Natural killer cell (primary cell): ENCODE measurements at regions not wholly inside any gene's neighbourhood (a gene's known extent, or its start where the extent isn't known, plus 50 kb on each side); places are given as distances from the start of the nearest gene placed in this dataset.

Source experiments
- ATAC-seq, 3 donors: fragments of 150-1000 bp in 2 of 3; fragments of 200-7000 bp in 1 of 3; cut with Tn5 transposase; 1 replicate in 1 of 3; 2 replicates in 2 of 3; pipeline ENCODE4 v1.10.0; 2021; ENCODE audit warnings: mild to moderate bottlenecking in 2 of 3, moderate library complexity in 2 of 3
- DNase-seq, 2 donors: peaks; one replicate each; pipeline versions ENCODE4 v3.0.0 to v3.0.0-alpha.2; 2013 to 2021; ENCODE audit warnings: mixed read lengths in 1 of 2
- H3K27ac ChIP-seq: one replicate; pipeline ENCODE4 v1.5.1; 2013; ENCODE audit warnings: mild to moderate bottlenecking, low read length
- H3K27me3 ChIP-seq: one replicate; pipeline ENCODE4 v1.6.1; 2013; ENCODE audit warnings: low read length; ENCODE audit not compliant: control insufficient read depth, insufficient read depth
- H3K36me3 ChIP-seq: one replicate; pipeline ENCODE4 v1.6.1; 2013; ENCODE audit warnings: low read length; ENCODE audit not compliant: control insufficient read depth, insufficient read depth
- H3K4me1 ChIP-seq: one replicate; pipeline ENCODE4 v1.6.1; 2013; ENCODE audit warnings: low read length; ENCODE audit not compliant: control insufficient read depth, insufficient read depth
- H3K4me3 ChIP-seq: one replicate; pipeline ENCODE4 v1.5.1; 2013; ENCODE audit warnings: low read length
- H3K9me3 ChIP-seq: one replicate; pipeline ENCODE4 v1.6.1; 2013; ENCODE audit warnings: low read length; ENCODE audit not compliant: control insufficient read depth, insufficient read depth
- H3K27ac Mint-ChIP-seq, 2 donors: one replicate each; pipeline ENCODE4 v1.8.0; 2022; ENCODE audit warnings: mild to moderate bottlenecking in 2 of 2, mixed read lengths in 2 of 2, moderate library complexity in 1 of 2
- H3K27me3 Mint-ChIP-seq, 2 donors: one replicate each; pipeline ENCODE4 v1.8.0; 2022; ENCODE audit warnings: low read depth in 2 of 2, mixed read lengths in 2 of 2
- H3K36me3 Mint-ChIP-seq: one replicate; pipeline ENCODE4 v1.8.0; 2022; ENCODE audit warnings: mixed read lengths
- H3K4me1 Mint-ChIP-seq, 2 donors: one replicate each; pipeline ENCODE4 v1.8.0; 2022; ENCODE audit warnings: mixed read lengths in 2 of 2
- H3K4me3 Mint-ChIP-seq: one replicate; pipeline ENCODE4 v1.8.0; 2022; ENCODE audit warnings: mild to moderate bottlenecking, moderate library complexity, mixed read lengths
- H3K9me3 Mint-ChIP-seq, 2 donors: one replicate each; pipeline ENCODE4 v1.8.0; 2022; ENCODE audit warnings: mixed read lengths in 2 of 2
- WGBS: methylation state at CpG from one replicate; pipeline ENCODE4 v1.1.7; 2013; ENCODE audit warnings: missing lambda C conversion rate; ENCODE audit not compliant: insufficient coverage; 5-methylcytosine and 5-hydroxymethylcytosine counted together
- intact Hi-C: fragments of 100-400 bp; cut with micrococcal nuclease; formaldehyde crosslinking; loops from one replicate; pipeline ENCODE4 v1.14.2; 2022
- TF ChIP-seq, protein P1 (sequence below): fragments of 200-600 bp; IDR thresholded peaks from one replicate; pipeline ENCODE4 v1.8.0; 2022; ENCODE audit warnings: antibody characterized with exemption

DNA sequence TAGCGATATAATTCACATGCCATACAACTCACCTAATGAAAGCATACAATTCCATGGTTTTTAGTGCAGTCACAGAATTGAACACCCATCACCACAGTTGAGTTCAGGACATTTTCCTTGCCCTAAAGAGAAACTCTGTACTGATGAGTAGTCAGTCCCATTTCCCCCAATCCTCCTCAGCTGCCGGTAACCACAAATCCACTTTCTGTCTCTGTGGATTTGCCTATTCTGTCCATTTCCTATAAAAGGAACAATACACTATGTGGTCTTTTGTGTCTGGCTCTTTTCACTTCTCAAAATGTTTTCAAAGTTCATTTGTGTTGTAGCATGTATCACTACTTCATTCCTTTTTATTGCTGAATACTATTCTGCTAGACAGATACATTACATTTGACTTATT lies 67.9 kb upstream of the TGM3 start:
- intact Hi-C loops = no loop called here
- no peaks in the 10 kb centered on the region for H3K9me3 ChIP-seq
- H3K4me1 ChIP-seq = no peaks in the 10 kb centered on the region
- no peak overlapping the region for H3K27ac ChIP-seq
- WGBS = 100% methylated on average over 2 of the region's 2 CpGs
- Mint-ChIP-seq H3K36me3 (no peaks in the 10 kb centered on the region), H3K27ac (no peak overlapping the region), H3K9me3 (no peaks in the 10 kb centered on the region), H3K27me3 (peaks cover 9 to 26% of the 10 kb centered on the region in 2 donors), H3K4me3 (no peak overlapping the region), H3K4me1 (no peaks in the 10 kb centered on the region)
- no peaks in the 10 kb centered on the region for H3K36me3 ChIP-seq
- ATAC-seq = no peak
- TF ChIP-seq, protein P1, sequence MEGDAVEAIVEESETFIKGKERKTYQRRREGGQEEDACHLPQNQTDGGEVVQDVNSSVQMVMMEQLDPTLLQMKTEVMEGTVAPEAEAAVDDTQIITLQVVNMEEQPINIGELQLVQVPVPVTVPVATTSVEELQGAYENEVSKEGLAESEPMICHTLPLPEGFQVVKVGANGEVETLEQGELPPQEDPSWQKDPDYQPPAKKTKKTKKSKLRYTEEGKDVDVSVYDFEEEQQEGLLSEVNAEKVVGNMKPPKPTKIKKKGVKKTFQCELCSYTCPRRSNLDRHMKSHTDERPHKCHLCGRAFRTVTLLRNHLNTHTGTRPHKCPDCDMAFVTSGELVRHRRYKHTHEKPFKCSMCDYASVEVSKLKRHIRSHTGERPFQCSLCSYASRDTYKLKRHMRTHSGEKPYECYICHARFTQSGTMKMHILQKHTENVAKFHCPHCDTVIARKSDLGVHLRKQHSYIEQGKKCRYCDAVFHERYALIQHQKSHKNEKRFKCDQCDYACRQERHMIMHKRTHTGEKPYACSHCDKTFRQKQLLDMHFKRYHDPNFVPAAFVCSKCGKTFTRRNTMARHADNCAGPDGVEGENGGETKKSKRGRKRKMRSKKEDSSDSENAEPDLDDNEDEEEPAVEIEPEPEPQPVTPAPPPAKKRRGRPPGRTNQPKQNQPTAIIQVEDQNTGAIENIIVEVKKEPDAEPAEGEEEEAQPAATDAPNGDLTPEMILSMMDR = no peak
- no peaks in the 10 kb centered on the region for H3K27me3 ChIP-seq
- DNase-seq = no peak
- H3K4me3 ChIP-seq = no peak overlapping the region

- Histone ChIP-seq H3K36me3 (no peaks in the 10 kb centered on the region), H3K9me3 (no peaks in the 10 kb centered on the region), H3K4me3 (no peak overlapping the region), H3K4me1 (no peaks in the 10 kb centered on the region), H3K27ac (no peak overlapping the region), H3K27me3 (no peaks in the 10 kb centered on the region)
- ATAC-seq (no peak), DNase-seq (no peak)
- no peak overlapping the region for H3K4me3 Mint-ChIP-seq
- no peak overlapping the region for H3K27ac Mint-ChIP-seq
- H3K27me3 Mint-ChIP-seq = peaks cover 5 to 21% of the 10 kb centered on the region in 2 donors
- H3K36me3 Mint-ChIP-seq = no peaks in the 10 kb centered on the region
- TF ChIP-seq, protein P1 = no peak
- H3K9me3 Mint-ChIP-seq = no peaks in the 10 kb centered on the region
- no peaks in the 10 kb centered on the region for H3K4me1 Mint-ChIP-seq
- intact Hi-C loops = no loop called here
- WGBS = 82% methylated on average over 3 of the region's 5 CpGs
Observed at GRCh38 chr20:2228926-2229325, 66.9 kb upstream of the TGM3 start.

DNA sequence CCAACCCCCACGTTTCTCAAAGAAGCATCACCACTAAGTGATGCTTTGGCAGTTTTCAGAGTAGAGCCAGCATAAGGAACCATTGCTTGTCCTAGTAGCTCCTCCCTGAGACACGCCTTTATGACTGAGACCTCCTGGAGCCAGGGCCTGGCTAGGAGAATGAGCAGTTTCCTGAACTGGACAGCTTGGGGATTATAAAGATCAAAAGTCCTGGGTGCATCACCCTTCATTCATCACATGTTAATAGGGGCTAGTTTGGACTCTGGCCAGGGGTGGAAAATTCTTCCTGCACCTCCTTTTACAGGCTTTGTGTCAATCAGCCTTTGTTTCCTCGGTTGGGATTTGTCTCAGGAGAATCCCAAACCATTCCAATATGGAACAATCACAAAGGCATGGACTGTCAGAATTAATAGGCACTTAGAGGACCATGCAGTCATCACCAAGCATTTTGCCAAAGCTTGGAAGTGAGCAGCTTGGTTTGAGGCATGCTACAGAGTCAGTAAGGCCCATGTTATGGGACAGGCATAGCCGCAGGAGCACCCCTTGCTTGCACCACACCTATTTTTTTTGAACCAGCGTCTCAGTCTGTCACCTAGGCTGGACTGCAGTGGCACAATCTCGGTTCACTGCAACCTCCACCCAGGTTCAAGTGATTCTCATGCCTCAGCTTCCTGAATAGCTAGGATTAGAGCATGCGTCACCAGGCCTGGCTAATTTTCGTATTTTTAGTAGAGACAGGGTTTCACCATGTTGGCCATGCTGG lies 64.9 kb upstream of the TGM3 start:
- Histone ChIP-seq H3K4me3 (no peak overlapping the region), H3K36me3 (no peaks in the 10 kb centered on the region), H3K27me3 (no peaks in the 10 kb centered on the region), H3K9me3 (no peaks in the 10 kb centered on the region), H3K27ac (no peak overlapping the region), H3K4me1 (no peaks in the 10 kb centered on the region)
- TF ChIP-seq, protein P1 = no peak
- intact Hi-C loops = no loop called here
- no peak for ATAC-seq
- H3K9me3 Mint-ChIP-seq = no peaks in the 10 kb centered on the region
- H3K27me3 Mint-ChIP-seq = peaks cover 5 to 15% of the 10 kb centered on the region in 2 donors
- DNase-seq = no peak
- H3K4me3 Mint-ChIP-seq = no peak overlapping the region
- H3K4me1 Mint-ChIP-seq = no peaks in the 10 kb centered on the region
- H3K27ac Mint-ChIP-seq = no peak overlapping the region
- 89% methylated on average over 8 of the region's 8 CpGs for WGBS
- no peaks in the 10 kb centered on the region for H3K36me3 Mint-ChIP-seq

GRCh38 chr20:2231701-2232100 lies 64.1 kb upstream of the TGM3 start:
- 92% methylated on average over 7 of the region's 7 CpGs for WGBS
- intact Hi-C loops = no loop called here

More at GRCh38 chr20:2231701-2232100, 64.1 kb upstream of the TGM3 start:
- TF ChIP-seq, protein P1 = no peak
- DNase-seq (no peak), ATAC-seq (no peak)
- Histone ChIP-seq H3K9me3 (no peaks in the 10 kb centered on the region), H3K4me1 (no peaks in the 10 kb centered on the region), H3K36me3 (no peaks in the 10 kb centered on the region), H3K4me3 (no peak overlapping the region), H3K27ac (no peak overlapping the region), H3K27me3 (no peaks in the 10 kb centered on the region)
- Mint-ChIP-seq H3K4me3 (no peak overlapping the region), H3K36me3 (no peaks in the 10 kb centered on the region), H3K4me1 (no peaks in the 10 kb centered on the region), H3K27me3 (peaks cover 8 to 15% of the 10 kb centered on the region in 2 donors), H3K9me3 (no peaks in the 10 kb centered on the region), H3K27ac (no peak overlapping the region)
